ENCODE measurements at regions not wholly inside any gene's neighbourhood (a gene's known extent, or its start where the extent isn't known, plus 50 kb on each side); places are given as distances from the start of the nearest gene placed in this dataset.

- TF ChIP-seq, protein P1, sequence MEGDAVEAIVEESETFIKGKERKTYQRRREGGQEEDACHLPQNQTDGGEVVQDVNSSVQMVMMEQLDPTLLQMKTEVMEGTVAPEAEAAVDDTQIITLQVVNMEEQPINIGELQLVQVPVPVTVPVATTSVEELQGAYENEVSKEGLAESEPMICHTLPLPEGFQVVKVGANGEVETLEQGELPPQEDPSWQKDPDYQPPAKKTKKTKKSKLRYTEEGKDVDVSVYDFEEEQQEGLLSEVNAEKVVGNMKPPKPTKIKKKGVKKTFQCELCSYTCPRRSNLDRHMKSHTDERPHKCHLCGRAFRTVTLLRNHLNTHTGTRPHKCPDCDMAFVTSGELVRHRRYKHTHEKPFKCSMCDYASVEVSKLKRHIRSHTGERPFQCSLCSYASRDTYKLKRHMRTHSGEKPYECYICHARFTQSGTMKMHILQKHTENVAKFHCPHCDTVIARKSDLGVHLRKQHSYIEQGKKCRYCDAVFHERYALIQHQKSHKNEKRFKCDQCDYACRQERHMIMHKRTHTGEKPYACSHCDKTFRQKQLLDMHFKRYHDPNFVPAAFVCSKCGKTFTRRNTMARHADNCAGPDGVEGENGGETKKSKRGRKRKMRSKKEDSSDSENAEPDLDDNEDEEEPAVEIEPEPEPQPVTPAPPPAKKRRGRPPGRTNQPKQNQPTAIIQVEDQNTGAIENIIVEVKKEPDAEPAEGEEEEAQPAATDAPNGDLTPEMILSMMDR (IDR thresholded peaks at IDR 0.05; ENCODE audit: control extremely low read depth in 1 of 3, insufficient read depth in 1 of 3, low read depth in 1 of 3, low read length in 3 of 3), result no peak
- no peak for TF ChIP-seq TBP (IDR thresholded peaks at IDR 0.05; ENCODE audit: low read depth, low read length)
- no peak for TF ChIP-seq EP300 (IDR thresholded peaks at IDR 0.05; ENCODE audit: borderline replicate concordance in 1 of 2, low read depth in 2 of 2, low read length in 2 of 2)
- TF ChIP-seq RFX5 (IDR thresholded peaks at IDR 0.05; ENCODE audit: borderline replicate concordance, low read depth, low read length), result no peak
- TF ChIP-seq ZNF274 (IDR thresholded peaks at IDR 0.05; ENCODE audit: borderline replicate concordance, extremely low read depth, low read length), result no peak
Observed at GRCh38 chr18:38186491-38186890, 620.9 kb upstream of the CELF4 start.

All from H1 (cell line).